H1 (cell line): ENCODE measurements at regions not wholly inside any gene's neighbourhood (a gene's known extent, or its start where the extent isn't known, plus 50 kb on each side); places are given as distances from the start of the nearest gene placed in this dataset.

Experiments used
- CBX8 ChIP-seq: fragments of 300-800, 300-1000 bp; sonication (generic); IDR thresholded peaks from 2 replicates; pipeline ENCODE4 v1.7.1; 2016; ENCODE audit warnings: low read depth, low read length, borderline replicate concordance
- TF ChIP-seq, protein P1 (sequence below): IDR thresholded peaks from 2 replicates; pipeline ENCODE4 v1.6.1; 2011; ENCODE audit warnings: low read length, improper control_type of control experiment

GRCh38 chr13:106696140-106696539 is 128.2 kb upstream of the ARGLU1 start (continued):
- TF ChIP-seq, protein P1, sequence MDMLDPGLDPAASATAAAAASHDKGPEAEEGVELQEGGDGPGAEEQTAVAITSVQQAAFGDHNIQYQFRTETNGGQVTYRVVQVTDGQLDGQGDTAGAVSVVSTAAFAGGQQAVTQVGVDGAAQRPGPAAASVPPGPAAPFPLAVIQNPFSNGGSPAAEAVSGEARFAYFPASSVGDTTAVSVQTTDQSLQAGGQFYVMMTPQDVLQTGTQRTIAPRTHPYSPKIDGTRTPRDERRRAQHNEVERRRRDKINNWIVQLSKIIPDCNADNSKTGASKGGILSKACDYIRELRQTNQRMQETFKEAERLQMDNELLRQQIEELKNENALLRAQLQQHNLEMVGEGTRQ: no peak
- no peak for TF ChIP-seq CBX8
